Neural cell (in vitro differentiated cells): ENCODE measurements at regions not wholly inside any gene's neighbourhood (a gene's known extent, or its start where the extent isn't known, plus 50 kb on each side); places are given as distances from the start of the nearest gene placed in this dataset.

Experiments used
- H2AFZ ChIP-seq: fragments of 200-600, 300-800 bp; sonication (generic), shearing (Covaris generic); 2 replicates; pipeline ENCODE4 v1.6.0; 2014; ENCODE audit warnings: low read depth, mild to moderate bottlenecking, antibody characterized with exemption, low read length, moderate library complexity
- H3F3A ChIP-seq: fragments of 200-600 bp; shearing (Covaris generic); 2 replicates; pipeline ENCODE4 v1.6.1; 2016; ENCODE audit warnings: mild to moderate bottlenecking, moderate library complexity, mixed read lengths, antibody characterized with exemption, low read length; ENCODE audit not compliant: insufficient read depth, poor library complexity, severe bottlenecking
- H3K27ac ChIP-seq: fragments of 200-600, 300-800 bp; sonication (generic), shearing (Covaris generic); 2 replicates; pipeline ENCODE4 v1.5.1; 2014; ENCODE audit warnings: mild to moderate bottlenecking, low read length, moderate library complexity
- H3K27me3 ChIP-seq: fragments of 300-800, 200-600 bp; sonication (generic), shearing (Covaris generic); 2 replicates; pipeline ENCODE4 v1.6.0; 2014; ENCODE audit warnings: mild to moderate bottlenecking, low read depth, low read length, moderate library complexity; ENCODE audit not compliant: insufficient read depth
- H3K36me3 ChIP-seq: fragments of 300-800, 200-600 bp; sonication (generic), shearing (Covaris generic); 2 replicates; pipeline ENCODE4 v1.5.1; 2014; ENCODE audit warnings: mild to moderate bottlenecking, antibody characterized with exemption, low read length, moderate library complexity; ENCODE audit not compliant: insufficient read depth
- H3K4me2 ChIP-seq: fragments of 300-800, 200-600 bp; sonication (generic), shearing (Covaris generic); 2 replicates; pipeline ENCODE4 v1.6.0; 2014; ENCODE audit warnings: mild to moderate bottlenecking, low read length
- H3K4me3 ChIP-seq: fragments of 300-800, 200-600 bp; sonication (generic), shearing (Covaris generic); 2 replicates; pipeline ENCODE4 v1.5.1; 2014; ENCODE audit warnings: mild to moderate bottlenecking, low read length, moderate library complexity
- H3K79me2 ChIP-seq: fragments of 200-600 bp; shearing (Covaris generic); replicated peaks from 2 replicates; pipeline ENCODE4 v1.6.0; 2014; ENCODE audit warnings: mild to moderate bottlenecking, low read length, moderate library complexity; ENCODE audit not compliant: insufficient read depth
- H3K9ac ChIP-seq: fragments of 300-800, 200-600 bp; sonication (generic), shearing (Covaris generic); 2 replicates; pipeline ENCODE4 v1.6.1; 2016; ENCODE audit warnings: mild to moderate bottlenecking, low read length, mixed read lengths
- H3K9me2 ChIP-seq: fragments of 200-600 bp; shearing (Covaris generic); 2 replicates; pipeline ENCODE4 v1.6.1; 2016; ENCODE audit warnings: mild to moderate bottlenecking, low read length, mixed read lengths; ENCODE audit not compliant: insufficient read depth
- H3K9me3 ChIP-seq: fragments of 200-600, 300-800 bp; sonication (generic), shearing (Covaris generic); 2 replicates; pipeline ENCODE4 v1.6.1; 2016; ENCODE audit warnings: mild to moderate bottlenecking, mixed run types, low read length, moderate library complexity, mixed read lengths
- H4K20me1 ChIP-seq: fragments of 200-600 bp; shearing (Covaris generic); 2 replicates; pipeline ENCODE4 v1.6.1; 2016; ENCODE audit warnings: mild to moderate bottlenecking, mixed run types; ENCODE audit not compliant: insufficient read depth
- EP300 ChIP-seq: fragments of 450-650 bp; conservative IDR thresholded peaks from 2 replicates; pipeline ENCODE4 v1.6.1; 2014; ENCODE audit warnings: antibody characterized with exemption, mild to moderate bottlenecking, moderate library complexity; ENCODE audit not compliant: poor library complexity, severe bottlenecking
- EZH2 ChIP-seq: fragments of 200-600, 300-800 bp; shearing (Covaris generic), sonication (generic); IDR thresholded peaks from 2 replicates; pipeline ENCODE4 v1.6.1; 2014; ENCODE audit warnings: antibody characterized with exemption, low read length, borderline replicate concordance, mild to moderate bottlenecking; ENCODE audit not compliant: insufficient read depth, poor library complexity, severe bottlenecking
- MXI1 ChIP-seq: fragments of 450-650 bp; conservative IDR thresholded peaks from 2 replicates; pipeline ENCODE4 v1.6.1; 2014; ENCODE audit warnings: antibody characterized with exemption, mild to moderate bottlenecking; ENCODE audit not compliant: poor library complexity, severe bottlenecking
- POLR2AphosphoS5 ChIP-seq: IDR thresholded peaks from 2 replicates; pipeline ENCODE4 v1.6.1; 2012
- RAD21 ChIP-seq: fragments of 450-650 bp; conservative IDR thresholded peaks from 2 replicates; pipeline ENCODE4 v1.6.1; 2014; ENCODE audit warnings: antibody characterized with exemption, mild to moderate bottlenecking, moderate library complexity
- REST ChIP-seq: IDR thresholded peaks from 2 replicates; pipeline ENCODE4 v1.6.1; 2012; ENCODE audit warnings: borderline replicate concordance
- SMC3 ChIP-seq: fragments of 450-650 bp; conservative IDR thresholded peaks from 2 replicates; pipeline ENCODE4 v1.6.1; 2014; ENCODE audit warnings: antibody characterized with exemption, mild to moderate bottlenecking, moderate library complexity; ENCODE audit not compliant: poor library complexity

- Histone ChIP-seq H2AFZ (no peak overlapping the region), H3K27me3 (no peaks in the 10 kb centered on the region), H3K9me2 (no peaks in the 10 kb centered on the region), H4K20me1 (no peaks in the 10 kb centered on the region), H3K4me2 (no peak overlapping the region), H3K27ac (peak overlapping the region; percentile 76), H3F3A (no peaks in the 10 kb centered on the region), H3K4me3 (no peak overlapping the region), H3K36me3 (no peaks in the 10 kb centered on the region), H3K9ac (no peak overlapping the region), H3K79me2 (no peaks in the 10 kb centered on the region), H3K9me3 (no peaks in the 10 kb centered on the region)
- TF ChIP-seq SMC3 (no peak), MXI1 (no peak), REST (no peak)
These were observed 268.6 kb upstream of the PTGER4 start for GRCh38 chr5:40410964-40411635.

- Histone ChIP-seq H3K4me2 (no peak overlapping the region), H3K9ac (peak overlapping the region; percentile 17), H3K79me2 (no peaks in the 10 kb centered on the region), H3K4me3 (peak overlapping the region; percentile 40), H3K9me2 (no peaks in the 10 kb centered on the region), H3K27me3 (no peaks in the 10 kb centered on the region), H3K36me3 (no peaks in the 10 kb centered on the region), H2AFZ (no peak overlapping the region), H3F3A (no peaks in the 10 kb centered on the region), H3K9me3 (no peaks in the 10 kb centered on the region), H4K20me1 (no peaks in the 10 kb centered on the region), H3K27ac (peak overlapping the region; percentile 76)
- TF ChIP-seq RAD21 (no peak), REST (peak; percentile 61), EP300 (peak; percentile 91), POLR2AphosphoS5 (peak; percentile 41), EZH2 (no peak), SMC3 (no peak)
These were observed 269.4 kb upstream of the PTGER4 start for GRCh38 chr5:40410231-40410861.
